ENCODE measurements at regions not wholly inside any gene's neighbourhood (a gene's known extent, or its start where the extent isn't known, plus 50 kb on each side); places are given as distances from the start of the nearest gene placed in this dataset.

GRCh38 chr12:127944211-127944899 lies 322.6 kb upstream of the TMEM132C start:
- Histone ChIP-seq H3K27me3 (ENCODE audit: insufficient read depth, low read depth, severe bottlenecking) (no peaks in the 10 kb centered on the region), H3K36me3 (no peaks in the 10 kb centered on the region), H3K4me3 (ENCODE audit: low read depth, low read length) (no peak overlapping the region), H3K9me3 (ENCODE audit: severe bottlenecking) (no peaks in the 10 kb centered on the region), H3K27ac (no peak overlapping the region)
- no peak for TF ChIP-seq CTCF (IDR thresholded peaks at IDR 0.05; ENCODE audit: low read depth, low read length)
- DNase-seq = no peak

- Histone ChIP-seq H3K9me3 (ENCODE audit: severe bottlenecking) (no peaks in the 10 kb centered on the region), H3K36me3 (no peaks in the 10 kb centered on the region), H3K27ac (no peak overlapping the region), H3K4me3 (ENCODE audit: low read depth, low read length) (no peak overlapping the region), H3K27me3 (ENCODE audit: insufficient read depth, low read depth, severe bottlenecking) (no peaks in the 10 kb centered on the region)
- DNase-seq = no peak
- no peak for TF ChIP-seq CTCF (IDR thresholded peaks at IDR 0.05; ENCODE audit: low read depth, low read length)
These were observed 309.8 kb upstream of the TMEM132C start for GRCh38 chr12:127957001-127957660.

- H3K36me3 ChIP-seq = no peaks in the 10 kb centered on the region
- H3K9me3 ChIP-seq (ENCODE audit: severe bottlenecking) = no peaks in the 10 kb centered on the region
- no peak overlapping the region for H3K4me3 ChIP-seq (ENCODE audit: low read depth, low read length)
- H3K27me3 ChIP-seq (ENCODE audit: insufficient read depth, low read depth, severe bottlenecking) = no peaks in the 10 kb centered on the region
- H3K27ac ChIP-seq = no peak overlapping the region
- DNase-seq = no peak
- TF ChIP-seq CTCF (IDR thresholded peaks at IDR 0.05; ENCODE audit: low read depth, low read length) = no peak
These were observed 304.7 kb upstream of the TMEM132C start for GRCh38 chr12:127962303-127962702.

- Histone ChIP-seq H3K9me3 (ENCODE audit: severe bottlenecking) (no peaks in the 10 kb centered on the region), H3K4me3 (ENCODE audit: low read depth, low read length) (no peak overlapping the region), H3K27ac (no peak overlapping the region), H3K27me3 (ENCODE audit: insufficient read depth, low read depth, severe bottlenecking) (no peaks in the 10 kb centered on the region), H3K36me3 (no peaks in the 10 kb centered on the region)
- no peak for TF ChIP-seq CTCF (IDR thresholded peaks at IDR 0.05; ENCODE audit: low read depth, low read length)
- DNase-seq = no peak
These were observed 303.0 kb upstream of the TMEM132C start for GRCh38 chr12:127963933-127964332.

- Histone ChIP-seq H3K4me3 (ENCODE audit: low read depth, low read length) (no peak overlapping the region), H3K27me3 (ENCODE audit: insufficient read depth, low read depth, severe bottlenecking) (no peaks in the 10 kb centered on the region), H3K36me3 (no peaks in the 10 kb centered on the region), H3K9me3 (ENCODE audit: severe bottlenecking) (no peaks in the 10 kb centered on the region), H3K27ac (no peak overlapping the region)
- peak; percentile 28; the same call in 1 of the 2 replicates for TF ChIP-seq CTCF (IDR thresholded peaks at IDR 0.05; ENCODE audit: low read depth, low read length)
- no peak for DNase-seq
These were observed 302.3 kb upstream of the TMEM132C start for GRCh38 chr12:127964717-127965116.
